C4-2B (cell line): ENCODE measurements at regions not wholly inside any gene's neighbourhood (a gene's known extent, or its start where the extent isn't known, plus 50 kb on each side); places are given as distances from the start of the nearest gene placed in this dataset.

Experiments
- ZFX ChIP-seq: fragments of 450-650 bp; IDR thresholded peaks from 2 replicates; pipeline ENCODE4 v1.6.1; 2017
- TF ChIP-seq, protein P1 (sequence below): fragments of 450-650 bp; conservative IDR thresholded peaks from 2 replicates; pipeline ENCODE4 v1.5.1; 2017; ENCODE audit warnings: mild to moderate bottlenecking

DNA sequence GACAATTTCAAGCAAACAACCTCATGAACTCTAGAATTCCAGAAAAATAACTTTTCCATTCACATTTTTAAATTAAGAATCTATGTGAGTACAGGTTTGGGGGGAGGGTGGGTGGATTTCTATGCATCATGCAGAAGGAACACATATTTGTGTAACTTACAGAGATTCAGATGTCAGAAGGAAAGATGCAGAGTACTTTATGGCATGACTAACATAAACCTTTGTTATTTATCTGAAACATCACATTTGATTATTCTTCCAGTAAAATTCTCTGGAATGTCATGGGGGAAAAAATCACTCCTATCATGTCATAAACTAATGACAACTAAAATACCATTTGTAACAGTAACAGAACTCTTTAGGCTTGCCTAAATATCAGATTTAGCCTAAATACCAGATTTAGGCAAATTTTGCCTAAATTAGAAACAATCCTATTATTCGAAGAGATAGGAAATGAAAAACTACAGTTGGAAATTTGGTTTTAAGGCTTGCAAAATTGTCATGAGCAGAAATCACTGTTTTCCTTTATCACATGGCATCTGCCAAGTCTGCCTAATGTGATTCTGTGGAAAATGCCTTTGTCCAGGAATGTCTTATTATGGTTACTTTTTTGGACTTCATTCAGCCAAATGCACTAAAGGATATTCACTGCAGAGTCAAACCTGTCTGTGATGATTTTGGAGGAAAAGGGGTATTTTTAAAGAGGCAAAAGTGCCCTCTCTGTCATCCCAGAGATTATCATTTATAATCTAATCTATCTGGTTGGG is 527.7 kb upstream of the CELF2 start:
- TF ChIP-seq, protein P1, sequence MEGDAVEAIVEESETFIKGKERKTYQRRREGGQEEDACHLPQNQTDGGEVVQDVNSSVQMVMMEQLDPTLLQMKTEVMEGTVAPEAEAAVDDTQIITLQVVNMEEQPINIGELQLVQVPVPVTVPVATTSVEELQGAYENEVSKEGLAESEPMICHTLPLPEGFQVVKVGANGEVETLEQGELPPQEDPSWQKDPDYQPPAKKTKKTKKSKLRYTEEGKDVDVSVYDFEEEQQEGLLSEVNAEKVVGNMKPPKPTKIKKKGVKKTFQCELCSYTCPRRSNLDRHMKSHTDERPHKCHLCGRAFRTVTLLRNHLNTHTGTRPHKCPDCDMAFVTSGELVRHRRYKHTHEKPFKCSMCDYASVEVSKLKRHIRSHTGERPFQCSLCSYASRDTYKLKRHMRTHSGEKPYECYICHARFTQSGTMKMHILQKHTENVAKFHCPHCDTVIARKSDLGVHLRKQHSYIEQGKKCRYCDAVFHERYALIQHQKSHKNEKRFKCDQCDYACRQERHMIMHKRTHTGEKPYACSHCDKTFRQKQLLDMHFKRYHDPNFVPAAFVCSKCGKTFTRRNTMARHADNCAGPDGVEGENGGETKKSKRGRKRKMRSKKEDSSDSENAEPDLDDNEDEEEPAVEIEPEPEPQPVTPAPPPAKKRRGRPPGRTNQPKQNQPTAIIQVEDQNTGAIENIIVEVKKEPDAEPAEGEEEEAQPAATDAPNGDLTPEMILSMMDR = no peak
- no peak for TF ChIP-seq ZFX
